ENCODE measurements at regions not wholly inside any gene's neighbourhood (a gene's known extent, or its start where the extent isn't known, plus 50 kb on each side); places are given as distances from the start of the nearest gene placed in this dataset.

GRCh38 chr14:56049536-56049935 lies 68.7 kb upstream of the PELI2 start:
- no peak for TF ChIP-seq EZH2 (IDR thresholded peaks at IDR 0.05; ENCODE audit: low read depth, unreplicated experiment)
- no peak for TF ChIP-seq CTCF (conservative IDR thresholded peaks at IDR 0.05; ENCODE audit: low read depth in 2 of 2)
- no peak for TF ChIP-seq POLR2AphosphoS5 (IDR thresholded peaks at IDR 0.05; ENCODE audit: low read depth)
- no peak for TF ChIP-seq EZH2phosphoT487 (IDR thresholded peaks at IDR 0.05; ENCODE audit: unreplicated experiment)
- TF ChIP-seq REST (IDR thresholded peaks at IDR 0.05; ENCODE audit: unreplicated experiment): no peak

All from GM23338 (cell line).